ENCODE measurements at regions not wholly inside any gene's neighbourhood (a gene's known extent, or its start where the extent isn't known, plus 50 kb on each side); places are given as distances from the start of the nearest gene placed in this dataset.

DNA sequence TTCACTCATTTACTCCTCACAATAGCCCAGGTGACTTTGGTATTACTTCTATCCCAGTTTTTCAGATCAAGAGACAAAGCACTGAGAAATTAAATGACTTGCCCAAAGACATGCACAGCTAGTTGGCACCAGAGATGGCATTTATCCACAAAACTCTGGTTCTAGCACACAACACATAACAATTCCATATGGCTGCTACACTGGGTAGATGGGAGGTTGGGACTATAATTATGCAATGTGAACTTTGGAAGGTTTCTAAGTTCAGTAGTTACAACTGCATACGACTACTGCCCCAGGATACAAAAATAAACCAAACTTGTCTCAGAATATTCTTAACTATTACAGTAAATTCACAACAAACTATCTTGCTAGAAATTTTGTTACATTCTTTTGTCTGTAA lies 54.2 kb upstream of the MLIP start:
- Histone ChIP-seq H3K9ac (ENCODE audit: low read depth, low read length) (no peak overlapping the region), H3K36me3 (ENCODE audit: control insufficient read depth, insufficient read depth, low read length) (no peaks in the 10 kb centered on the region), H3K27me3 (ENCODE audit: control insufficient read depth, insufficient read depth, low read length) (no peaks in the 10 kb centered on the region), H3K9me3 (ENCODE audit: control insufficient read depth, insufficient read depth, low read length) (no peaks in the 10 kb centered on the region), H3K4me1 (ENCODE audit: control insufficient read depth, insufficient read depth, low read length) (peaks cover 6% of the 10 kb centered on the region; the same call in 1 of the 2 replicates), H3K4me3 (ENCODE audit: low read depth, low read length) (no peak overlapping the region), H3K27ac (ENCODE audit: low read depth, low read length) (no peak overlapping the region)

DNA sequence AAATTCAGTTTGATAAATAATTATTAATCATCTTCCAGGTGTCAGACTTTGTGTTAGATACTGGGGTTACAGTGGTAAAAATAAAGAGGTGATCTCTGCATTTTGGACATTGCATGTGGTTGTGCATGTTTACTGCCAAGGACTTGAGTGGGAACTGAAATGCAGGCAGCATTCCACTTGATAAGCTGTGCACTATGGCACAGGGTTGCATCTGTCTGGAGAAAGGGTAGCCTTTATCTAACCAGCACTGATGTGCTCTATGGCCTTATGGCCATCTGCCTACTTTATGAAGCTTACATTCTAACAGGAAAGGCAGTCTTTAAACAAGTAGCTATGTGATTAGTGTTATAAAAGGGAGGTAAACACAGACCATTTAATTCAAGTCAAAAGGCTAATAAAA lies 53.0 kb upstream of the MLIP start:
- H3K9me3 ChIP-seq (ENCODE audit: control insufficient read depth, insufficient read depth, low read length), result no peaks in the 10 kb centered on the region
- H3K27me3 ChIP-seq (ENCODE audit: control insufficient read depth, insufficient read depth, low read length), result no peaks in the 10 kb centered on the region
- H3K9ac ChIP-seq (ENCODE audit: low read depth, low read length), result no peak overlapping the region
- no peak overlapping the region for H3K27ac ChIP-seq (ENCODE audit: low read depth, low read length)
- H3K36me3 ChIP-seq (ENCODE audit: control insufficient read depth, insufficient read depth, low read length), result no peaks in the 10 kb centered on the region
- no peak overlapping the region for H3K4me3 ChIP-seq (ENCODE audit: low read depth, low read length)
- H3K4me1 ChIP-seq (ENCODE audit: control insufficient read depth, insufficient read depth, low read length), result peaks cover 6% of the 10 kb centered on the region; the same call in 1 of the 2 replicates

DNA sequence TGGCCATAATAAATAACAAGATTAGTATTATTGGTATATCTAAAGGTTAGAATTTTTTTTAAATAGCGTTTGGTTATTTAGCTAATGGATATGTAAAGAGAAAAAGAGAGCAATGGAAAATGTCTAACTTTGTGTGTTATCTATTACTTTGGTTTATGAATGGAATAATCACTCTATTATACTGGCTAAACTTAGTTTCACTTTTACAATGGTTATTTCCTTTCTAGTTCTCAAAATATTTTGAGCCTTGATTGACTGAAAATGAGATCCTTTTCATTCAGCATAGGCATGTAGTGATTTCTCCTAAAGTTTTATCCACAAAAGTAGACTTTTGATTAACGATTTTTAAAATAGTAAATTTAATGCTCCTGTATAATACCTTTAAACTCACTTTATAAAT lies 51.6 kb upstream of the MLIP start:
- H3K27ac ChIP-seq (ENCODE audit: low read depth, low read length), result no peak overlapping the region
- no peaks in the 10 kb centered on the region for H3K36me3 ChIP-seq (ENCODE audit: control insufficient read depth, insufficient read depth, low read length)
- no peaks in the 10 kb centered on the region for H3K27me3 ChIP-seq (ENCODE audit: control insufficient read depth, insufficient read depth, low read length)
- no peak overlapping the region for H3K4me3 ChIP-seq (ENCODE audit: low read depth, low read length)
- no peaks in the 10 kb centered on the region for H3K4me1 ChIP-seq (ENCODE audit: control insufficient read depth, insufficient read depth, low read length)
- H3K9ac ChIP-seq (ENCODE audit: low read depth, low read length), result no peak overlapping the region
- H3K9me3 ChIP-seq (ENCODE audit: control insufficient read depth, insufficient read depth, low read length), result no peaks in the 10 kb centered on the region

DNA sequence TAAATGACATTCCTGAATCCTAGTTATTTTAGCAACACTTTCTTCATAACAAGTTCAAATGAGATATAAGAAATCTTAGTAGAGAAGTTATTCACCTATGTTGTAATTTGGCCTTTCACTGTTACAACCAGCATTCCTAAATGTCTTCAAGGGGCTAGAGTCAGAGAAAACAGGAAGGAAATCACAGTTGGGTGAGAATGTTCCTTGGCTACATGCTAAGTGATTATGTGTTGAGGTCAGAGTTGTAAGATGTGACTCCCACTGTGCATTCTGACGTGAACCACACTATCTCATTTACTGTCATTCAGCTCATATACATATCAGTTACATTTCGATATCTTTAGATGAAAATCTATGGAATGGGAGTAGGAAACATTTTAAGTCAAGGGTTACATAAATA lies 51.0 kb upstream of the MLIP start:
- no peaks in the 10 kb centered on the region for H3K36me3 ChIP-seq (ENCODE audit: control insufficient read depth, insufficient read depth, low read length)
- no peaks in the 10 kb centered on the region for H3K9me3 ChIP-seq (ENCODE audit: control insufficient read depth, insufficient read depth, low read length)
- no peak overlapping the region for H3K4me3 ChIP-seq (ENCODE audit: low read depth, low read length)
- no peak overlapping the region for H3K27ac ChIP-seq (ENCODE audit: low read depth, low read length)
- H3K9ac ChIP-seq (ENCODE audit: low read depth, low read length), result no peak overlapping the region
- H3K27me3 ChIP-seq (ENCODE audit: control insufficient read depth, insufficient read depth, low read length), result no peaks in the 10 kb centered on the region
- H3K4me1 ChIP-seq (ENCODE audit: control insufficient read depth, insufficient read depth, low read length), result no peaks in the 10 kb centered on the region

Measured in HUES48 (cell line).